HG03175 (cell line): ENCODE measurements at regions not wholly inside any gene's neighbourhood (a gene's known extent, or its start where the extent isn't known, plus 50 kb on each side); places are given as distances from the start of the nearest gene placed in this dataset.

Source experiments
- ATAC-seq: cut with Tn5 transposase; IDR thresholded peaks from one replicate; pipeline ENCODE4 v1.9.1; 2021; ENCODE audit warnings: mild to moderate bottlenecking, moderate library complexity; ENCODE audit not compliant: unreplicated experiment

GRCh38 chr4:186886759-186887158 is 163.1 kb upstream of the FAT1 start:
- ATAC-seq, result no peak

GRCh38 chr4:186887291-186887700 is 163.6 kb upstream of the FAT1 start:
- no peak for ATAC-seq

GRCh38 chr4:186887752-186888151 is 164.1 kb upstream of the FAT1 start:
- ATAC-seq, result no peak

GRCh38 chr4:186889876-186890643 is 166.4 kb upstream of the FAT1 start:
- no peak for ATAC-seq

GRCh38 chr4:186891859-186892486 is 168.3 kb upstream of the FAT1 start:
- no peak for ATAC-seq

- no peak for ATAC-seq
Observed at GRCh38 chr4:186898367-186898766, 174.7 kb upstream of the FAT1 start.

GRCh38 chr4:186900232-186900900 is 176.7 kb upstream of the FAT1 start:
- no peak for ATAC-seq

- ATAC-seq, result no peak
Observed at GRCh38 chr4:186900984-186901383, 177.3 kb upstream of the FAT1 start.

- no peak for ATAC-seq
Observed at GRCh38 chr4:186901850-186902249, 178.2 kb upstream of the FAT1 start.

- ATAC-seq, result no peak
Observed at GRCh38 chr4:186902361-186902760, 178.7 kb upstream of the FAT1 start.

GRCh38 chr4:186904101-186904500 is 180.4 kb upstream of the FAT1 start:
- no peak for ATAC-seq

- ATAC-seq, result no peak
Observed at GRCh38 chr4:186906722-186907121, 183.1 kb upstream of the FAT1 start.

- no peak for ATAC-seq
Observed at GRCh38 chr4:186910385-186910784, 186.7 kb upstream of the FAT1 start.

GRCh38 chr4:186912606-186913005 is 188.9 kb upstream of the FAT1 start:
- ATAC-seq, result no peak

- ATAC-seq, result no peak
Observed at GRCh38 chr4:186915816-186916215, 192.2 kb upstream of the FAT1 start.

- ATAC-seq, result no peak
Observed at GRCh38 chr4:186917136-186917535, 193.5 kb upstream of the FAT1 start.

GRCh38 chr4:186918466-186918865 is 194.8 kb upstream of the FAT1 start:
- ATAC-seq, result no peak

GRCh38 chr4:186919340-186919739 is 195.7 kb upstream of the FAT1 start:
- no peak for ATAC-seq

- no peak for ATAC-seq
Observed at GRCh38 chr4:186920483-186920882, 196.8 kb upstream of the FAT1 start.

GRCh38 chr4:186920992-186921391 is 197.3 kb upstream of the FAT1 start:
- no peak for ATAC-seq

- no peak for ATAC-seq
Observed at GRCh38 chr4:186924723-186925122, 201.1 kb upstream of the FAT1 start.

GRCh38 chr4:186927624-186928023 is 204.0 kb upstream of the FAT1 start:
- ATAC-seq, result no peak
